OCI-LY1 (cell line): ENCODE measurements at regions not wholly inside any gene's neighbourhood (a gene's known extent, or its start where the extent isn't known, plus 50 kb on each side); places are given as distances from the start of the nearest gene placed in this dataset.

ENCODE experiments used
- H2AFZ ChIP-seq: fragments of 200-600 bp; sonication (generic), shearing (Covaris generic); 2 replicates; pipeline ENCODE4 v1.6.0; 2014; ENCODE audit warnings: antibody characterized with exemption, mild to moderate bottlenecking, low read length
- H3F3A ChIP-seq: fragments of 200-600 bp; sonication (generic), shearing (Covaris generic); 2 replicates; pipeline ENCODE4 v1.6.0; 2014; ENCODE audit warnings: mild to moderate bottlenecking, antibody characterized with exemption, low read length, moderate library complexity; ENCODE audit not compliant: insufficient read depth
- H3K27ac ChIP-seq: fragments of 200-600 bp; sonication (generic); 2 replicates; pipeline ENCODE4 v1.5.1; 2014; ENCODE audit warnings: low read length, mixed run types, mild to moderate bottlenecking, low read depth; ENCODE audit not compliant: poor library complexity, severe bottlenecking
- H3K27me3 ChIP-seq: fragments of 200-600 bp; sonication (generic); 2 replicates; pipeline ENCODE4 v1.6.0; 2014; ENCODE audit warnings: antibody characterized with exemption, mild to moderate bottlenecking, low read length, moderate library complexity; ENCODE audit not compliant: insufficient read depth
- H3K36me3 ChIP-seq: fragments of 200-600 bp; sonication (generic); 2 replicates; pipeline ENCODE4 v1.6.1; 2014; ENCODE audit warnings: mild to moderate bottlenecking, antibody characterized with exemption, low read length, moderate library complexity, mixed read lengths; ENCODE audit not compliant: insufficient read depth
- H3K4me1 ChIP-seq: fragments of 200-600 bp; sonication (generic); 2 replicates; pipeline ENCODE4 v1.5.1; 2014; ENCODE audit warnings: mild to moderate bottlenecking, low read length, moderate library complexity; ENCODE audit not compliant: insufficient read depth, severe bottlenecking
- H3K4me2 ChIP-seq: fragments of 200-600 bp; sonication (generic), shearing (Covaris generic); 2 replicates; pipeline ENCODE4 v1.6.1; 2014; ENCODE audit warnings: low read length
- H3K4me3 ChIP-seq: fragments of 200-600 bp; sonication (generic); 2 replicates; pipeline ENCODE4 v1.5.1; 2014; ENCODE audit warnings: low read length, low read depth, mild to moderate bottlenecking, mixed read lengths; ENCODE audit not compliant: poor library complexity, severe bottlenecking
- H3K79me2 ChIP-seq: fragments of 200-600 bp; shearing (Covaris generic); 2 replicates; pipeline ENCODE4 v1.6.1; 2016; ENCODE audit warnings: mixed run types, low read length, mixed read lengths; ENCODE audit not compliant: insufficient read depth
- H3K9ac ChIP-seq: fragments of 200-600 bp; sonication (generic), shearing (Covaris generic); 2 replicates; pipeline ENCODE4 v1.6.1; 2014; ENCODE audit warnings: mild to moderate bottlenecking, low read length, mixed read lengths
- H3K9me2 ChIP-seq: fragments of 200-600 bp; sonication (generic), shearing (Covaris generic); 2 replicates; pipeline ENCODE4 v1.6.1; 2014; ENCODE audit warnings: low read depth, mild to moderate bottlenecking, low read length, mixed read lengths
- H3K9me3 ChIP-seq: fragments of 200-600 bp; shearing (Covaris generic); 2 replicates; pipeline ENCODE4 v1.6.1; 2014; ENCODE audit warnings: low read length, mixed read lengths
- H4K20me1 ChIP-seq: fragments of 200-600 bp; sonication (generic), shearing (Covaris generic); 2 replicates; pipeline ENCODE4 v1.6.0; 2016; ENCODE audit warnings: mild to moderate bottlenecking, low read length; ENCODE audit not compliant: insufficient read depth
- CTCF ChIP-seq: fragments of 200-600 bp; sonication (generic), shearing (Covaris generic); IDR thresholded peaks from 2 replicates; pipeline ENCODE4 v1.5.1; 2017; ENCODE audit warnings: mild to moderate bottlenecking, antibody characterized with exemption, low read length, moderate library complexity, mixed read lengths
- EZH2 ChIP-seq: fragments of 200-600 bp; sonication (generic), shearing (Covaris generic); IDR thresholded peaks from 2 replicates; pipeline ENCODE4 v1.8.0; 2017; ENCODE audit warnings: borderline replicate concordance, mixed run types, mild to moderate bottlenecking, antibody characterized with exemption, low read length, moderate library complexity, mixed read lengths

DNA sequence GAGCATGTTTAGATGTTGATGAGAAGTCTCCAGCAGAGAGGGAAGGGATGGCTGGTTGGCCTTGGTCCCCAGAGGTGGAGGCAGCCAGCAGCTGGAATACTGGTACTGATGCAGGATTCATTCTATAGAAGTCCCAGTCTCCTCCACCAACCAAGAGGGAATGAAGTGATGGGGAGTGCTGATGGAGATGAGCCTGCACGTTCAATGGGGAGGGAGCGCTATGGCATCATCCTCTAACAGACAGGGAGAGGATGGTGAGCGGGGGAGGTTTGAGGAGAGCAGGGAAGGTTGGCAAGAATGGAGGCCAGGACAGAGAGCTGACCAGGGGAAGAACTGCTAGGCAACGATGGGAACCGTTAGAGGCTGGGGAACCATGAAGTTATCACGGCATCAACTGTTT is 159.8 kb upstream of the MVB12B start:
- H3K79me2 ChIP-seq, result no peaks in the 10 kb centered on the region
- no peaks in the 10 kb centered on the region for H3F3A ChIP-seq
- H3K9me3 ChIP-seq, result no peaks in the 10 kb centered on the region
- H3K4me3 ChIP-seq, result no peak overlapping the region
- H3K9ac ChIP-seq, result no peak overlapping the region
- no peak overlapping the region for H2AFZ ChIP-seq
- no peak overlapping the region for H3K4me2 ChIP-seq
- no peaks in the 10 kb centered on the region; the same call in 1 of the 2 replicates for H3K27me3 ChIP-seq
- H3K36me3 ChIP-seq, result no peaks in the 10 kb centered on the region
- no peak overlapping the region for H3K27ac ChIP-seq
- no peaks in the 10 kb centered on the region for H3K9me2 ChIP-seq
- H4K20me1 ChIP-seq, result no peaks in the 10 kb centered on the region
- no peaks in the 10 kb centered on the region for H3K4me1 ChIP-seq
- TF ChIP-seq CTCF (no peak), EZH2 (no peak)

DNA sequence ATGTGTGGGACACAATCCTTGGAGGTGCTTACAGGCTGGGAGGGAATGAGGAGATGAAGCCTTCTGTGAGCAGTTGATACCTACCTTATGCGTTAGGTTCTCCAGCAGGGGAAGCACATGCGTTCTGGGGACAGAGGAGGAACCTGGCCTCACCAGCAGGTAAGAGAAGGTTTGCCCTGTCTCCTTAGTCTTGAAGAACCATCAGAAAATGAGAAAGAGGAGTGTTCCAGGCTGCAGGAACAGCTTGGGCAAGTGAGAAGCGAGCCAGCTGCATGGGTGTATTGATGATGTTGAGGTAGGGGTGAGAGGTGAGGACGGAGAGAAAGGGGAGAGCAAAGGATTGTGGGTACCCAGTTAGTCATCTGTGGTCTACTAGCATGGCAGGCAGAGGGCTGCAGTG is 156.9 kb upstream of the MVB12B start:
- Histone ChIP-seq H3K27me3 (no peaks in the 10 kb centered on the region), H2AFZ (no peak overlapping the region), H3K4me2 (no peak overlapping the region), H3K36me3 (no peaks in the 10 kb centered on the region), H3K4me1 (no peaks in the 10 kb centered on the region), H4K20me1 (no peaks in the 10 kb centered on the region), H3K4me3 (no peak overlapping the region), H3K9ac (no peak overlapping the region), H3K27ac (no peak overlapping the region), H3F3A (no peaks in the 10 kb centered on the region), H3K79me2 (no peaks in the 10 kb centered on the region), H3K9me3 (no peaks in the 10 kb centered on the region), H3K9me2 (no peaks in the 10 kb centered on the region)
- TF ChIP-seq CTCF (no peak), EZH2 (no peak)

DNA sequence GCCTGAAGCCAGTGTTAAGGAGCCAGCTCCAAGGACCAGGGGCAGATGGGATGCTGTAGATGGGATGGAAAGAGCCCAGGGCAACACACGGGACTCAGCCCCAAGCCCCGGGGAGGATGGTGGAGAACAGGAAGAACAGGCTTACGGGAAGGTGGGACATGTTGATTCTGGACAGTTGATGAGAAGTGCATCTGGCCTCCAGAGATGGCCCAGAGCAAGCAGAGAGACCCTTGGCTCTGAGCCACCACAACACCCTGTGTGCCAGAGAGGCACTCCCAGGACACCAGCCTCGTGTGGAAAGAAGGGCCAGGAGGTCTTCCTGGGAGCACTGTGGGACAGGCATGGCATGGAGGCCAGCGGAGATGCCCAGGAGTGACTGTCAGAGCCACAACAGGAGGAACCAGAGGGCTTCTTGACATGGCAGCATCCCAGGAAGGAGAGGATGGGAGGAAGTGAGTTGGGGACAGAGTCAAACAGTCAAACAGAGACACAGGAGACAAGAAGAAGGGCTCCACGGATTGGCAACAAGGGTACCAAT is 156.3 kb upstream of the MVB12B start:
- H2AFZ ChIP-seq, result no peak overlapping the region
- no peaks in the 10 kb centered on the region for H3K9me3 ChIP-seq
- H3K9me2 ChIP-seq, result no peaks in the 10 kb centered on the region
- no peak overlapping the region for H3K27ac ChIP-seq
- H3K9ac ChIP-seq, result no peak overlapping the region
- H3K36me3 ChIP-seq, result no peaks in the 10 kb centered on the region
- no peaks in the 10 kb centered on the region for H3F3A ChIP-seq
- H3K4me2 ChIP-seq, result no peak overlapping the region
- H3K27me3 ChIP-seq, result no peaks in the 10 kb centered on the region
- no peaks in the 10 kb centered on the region for H3K4me1 ChIP-seq
- no peak for TF ChIP-seq CTCF
- no peak for TF ChIP-seq EZH2
- H3K79me2 ChIP-seq, result no peaks in the 10 kb centered on the region
- no peaks in the 10 kb centered on the region for H4K20me1 ChIP-seq
- H3K4me3 ChIP-seq, result no peak overlapping the region
